NOMO-1 treated with DMSO at 0.1 percent for 48 hours (cell line): ENCODE measurements at regions not wholly inside any gene's neighbourhood (a gene's known extent, or its start where the extent isn't known, plus 50 kb on each side); places are given as distances from the start of the nearest gene placed in this dataset.

Experiments used
- DNase-seq: peaks from one replicate; lab custom pipeline; 2025; ENCODE audit not compliant: unreplicated experiment; lab: John Stamatoyannopoulos, UW

DNA sequence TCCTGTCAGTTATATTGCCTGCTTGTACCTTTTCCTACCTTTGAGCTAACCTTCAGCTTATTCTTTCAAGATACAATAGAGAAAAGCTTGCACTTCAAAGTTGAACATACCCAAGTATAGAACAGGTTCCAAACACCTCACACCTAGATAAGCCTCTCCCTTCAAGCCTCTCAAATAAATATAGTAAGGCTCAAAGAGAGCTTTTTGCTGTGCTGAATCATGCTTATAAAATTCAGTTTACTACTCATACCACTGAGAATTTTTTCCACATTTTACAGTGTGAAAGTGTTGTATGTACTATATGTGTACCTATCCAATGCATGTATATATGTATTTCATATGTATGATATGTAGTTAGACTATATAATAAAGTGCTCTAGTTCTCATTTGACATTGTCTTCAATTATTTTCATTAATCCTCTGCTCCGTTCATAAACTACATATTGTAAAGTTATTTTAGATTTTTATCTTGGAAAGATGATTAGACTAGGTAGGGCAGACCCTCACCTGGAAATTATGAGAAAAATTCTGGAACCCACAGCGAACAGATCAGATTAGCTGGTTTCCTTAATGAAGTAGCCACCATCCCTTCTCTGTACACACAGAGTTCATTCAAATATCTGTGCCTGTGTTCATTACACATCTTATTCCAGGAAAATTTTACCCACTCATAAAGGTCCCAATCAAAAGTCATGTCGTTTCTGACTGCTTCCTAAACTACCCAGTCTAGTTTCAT, 149.2 kb upstream of the RGMB start:
- DNase-seq, result no peak

DNA sequence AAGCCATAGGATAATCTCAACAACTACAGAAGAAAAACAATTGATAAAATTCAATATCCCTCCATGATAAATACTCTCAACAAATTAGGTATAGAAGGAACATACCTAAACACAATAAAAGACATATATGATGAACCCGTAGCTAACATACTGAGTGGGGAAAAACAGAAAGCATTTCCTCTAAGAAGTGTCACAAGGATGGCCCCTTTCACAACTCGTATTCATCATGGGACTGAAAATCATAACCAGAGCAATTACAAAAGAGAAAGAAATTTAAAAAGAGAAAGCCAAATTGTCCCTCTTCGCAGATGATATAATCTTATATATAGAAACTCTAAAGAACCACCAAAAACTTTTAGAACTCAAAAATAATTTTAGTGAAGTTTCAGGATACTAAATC, 146.3 kb upstream of the RGMB start:
- DNase-seq, result no peak

- no peak for DNase-seq
Measured at GRCh38 chr5:98630621-98631020, 142.8 kb upstream of the RGMB start.

GRCh38 chr5:98631311-98632054, 142.0 kb upstream of the RGMB start:
- no peak for DNase-seq

DNA sequence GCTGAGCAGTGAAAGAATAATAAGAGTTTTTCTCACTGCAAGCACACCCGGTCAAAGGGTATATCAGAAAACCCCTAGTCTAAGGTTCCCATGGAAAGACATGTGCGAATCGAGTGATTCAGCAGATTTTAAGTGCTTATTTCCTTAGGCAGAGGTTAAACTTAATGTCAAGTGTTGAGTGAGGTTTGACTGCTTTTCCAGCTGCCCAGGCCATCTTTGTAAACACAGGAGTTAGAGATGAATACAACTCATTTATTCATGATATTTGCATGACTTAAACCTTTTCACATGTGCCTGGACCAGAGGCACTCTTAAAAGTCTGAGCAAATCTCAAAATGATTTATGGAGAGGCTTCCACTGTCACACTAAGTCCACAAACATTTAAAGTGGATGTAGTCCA, 137.8 kb upstream of the RGMB start:
- no peak for DNase-seq

- no peak for DNase-seq
Measured at GRCh38 chr5:98637116-98637515, 136.3 kb upstream of the RGMB start.

DNA sequence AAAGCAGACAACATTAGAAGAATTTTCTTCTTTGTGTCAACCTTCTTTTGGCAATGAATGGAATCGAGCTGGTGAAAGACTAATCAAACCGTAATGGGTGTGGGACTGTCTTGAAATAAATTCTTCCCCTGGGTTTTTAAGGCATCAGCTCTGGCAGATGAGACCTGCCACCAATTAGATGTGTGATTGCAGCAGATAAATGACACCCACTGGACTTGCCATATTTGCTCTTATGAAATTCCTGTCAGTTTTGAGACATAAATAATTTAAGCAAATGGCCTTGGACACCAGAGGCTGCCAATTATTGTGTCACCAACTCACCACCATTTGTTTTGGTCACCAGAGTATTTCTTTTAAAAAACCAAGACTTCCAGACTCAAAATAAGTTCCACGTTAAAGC, 135.9 kb upstream of the RGMB start:
- DNase-seq, result no peak

GRCh38 chr5:98638111-98638510, 135.4 kb upstream of the RGMB start:
- no peak for DNase-seq

GRCh38 chr5:98638701-98639100, 134.8 kb upstream of the RGMB start:
- no peak for DNase-seq

GRCh38 chr5:98639274-98639673, 134.2 kb upstream of the RGMB start:
- no peak for DNase-seq

DNA sequence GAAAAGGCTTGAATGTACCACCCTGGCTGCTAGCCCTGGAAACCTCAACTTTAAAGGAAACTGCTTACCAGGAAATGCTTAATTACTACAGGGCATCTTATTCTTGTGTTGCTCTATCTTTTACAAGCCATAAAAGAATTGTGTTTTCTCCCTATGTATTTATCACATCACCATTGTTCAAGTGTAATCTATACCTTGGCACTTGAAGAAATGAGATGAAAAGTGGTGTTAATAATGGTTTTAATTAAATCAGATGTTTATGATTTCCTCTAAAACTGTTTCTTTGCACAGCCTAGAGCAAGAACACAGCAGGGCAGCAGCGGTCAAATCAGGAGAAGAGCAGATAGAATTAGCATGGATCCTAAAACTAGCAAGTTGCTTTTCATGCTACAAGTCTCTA, 131.8 kb upstream of the RGMB start:
- no peak for DNase-seq

- no peak for DNase-seq
Measured at GRCh38 chr5:98643569-98643968, 129.9 kb upstream of the RGMB start.

DNA sequence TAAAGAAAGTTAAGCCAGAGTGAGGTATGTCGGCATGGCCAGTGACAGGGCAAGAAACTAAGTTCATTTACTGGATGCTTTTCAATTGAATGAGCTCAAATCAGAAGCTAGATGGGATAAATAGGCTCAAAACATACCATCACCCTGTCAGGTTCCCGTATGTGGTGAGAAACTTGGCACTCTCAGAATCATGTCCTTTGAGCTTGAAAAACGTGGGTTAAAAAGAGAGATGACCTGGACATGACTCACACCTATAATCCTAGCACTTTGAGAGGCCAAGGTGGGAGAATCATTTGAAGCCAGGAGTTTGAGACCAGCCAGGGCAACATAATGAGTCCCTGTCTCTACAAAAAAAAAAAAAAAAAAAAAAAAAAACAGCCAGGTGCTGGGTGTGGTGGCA, 121.7 kb upstream of the RGMB start:
- DNase-seq, result no peak

DNA sequence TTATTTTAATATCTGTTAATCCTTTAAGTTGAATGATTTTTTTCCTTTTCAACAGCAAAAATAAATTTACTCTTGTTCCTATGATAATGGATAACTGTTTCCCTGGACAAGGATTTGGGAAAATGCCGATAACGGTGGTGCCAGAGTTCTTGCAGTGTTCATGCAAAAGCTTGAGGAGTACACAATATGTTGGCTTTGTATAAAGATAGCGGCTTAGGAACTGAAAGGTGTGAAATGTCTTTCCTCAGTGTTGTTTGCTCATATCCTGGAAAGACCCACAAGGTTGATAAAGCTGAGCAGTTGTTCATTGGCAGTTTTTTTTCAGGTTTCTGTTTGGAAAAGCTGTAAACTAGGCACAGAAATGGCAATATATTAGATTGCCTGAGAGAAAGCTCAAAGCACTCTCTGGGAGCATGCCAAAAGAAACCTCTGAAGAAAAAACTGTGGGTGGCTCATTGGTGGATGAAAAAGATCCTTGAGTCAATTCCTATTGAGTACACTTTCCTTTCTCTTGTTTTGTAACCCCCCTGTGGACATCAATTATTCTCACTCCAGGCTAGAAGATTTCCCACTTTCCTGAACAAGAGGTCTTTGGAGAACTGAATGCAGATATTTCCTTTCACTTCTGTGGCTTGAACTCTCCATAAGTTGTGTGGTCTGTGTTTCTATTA, 117.2 kb upstream of the RGMB start:
- DNase-seq, result no peak

DNA sequence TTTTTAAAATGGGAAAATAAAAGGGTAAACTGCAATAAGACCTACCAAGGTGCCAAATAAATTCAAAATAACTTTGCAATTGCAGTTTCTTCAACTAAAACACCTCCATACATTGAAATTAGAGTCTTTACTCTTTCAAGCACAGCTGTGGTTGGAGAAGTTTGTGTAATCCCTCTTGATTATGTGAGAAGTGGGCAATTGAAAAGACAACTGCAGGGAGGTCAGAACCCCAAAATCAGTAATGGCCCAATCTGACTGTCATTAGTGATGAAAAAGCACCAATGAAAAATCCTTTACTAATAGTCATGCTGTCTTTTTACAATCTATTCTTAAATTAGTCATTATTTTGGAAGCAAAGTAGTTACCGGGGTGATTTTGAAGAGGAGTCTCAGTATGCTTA, 116.7 kb upstream of the RGMB start:
- DNase-seq, result no peak

DNA sequence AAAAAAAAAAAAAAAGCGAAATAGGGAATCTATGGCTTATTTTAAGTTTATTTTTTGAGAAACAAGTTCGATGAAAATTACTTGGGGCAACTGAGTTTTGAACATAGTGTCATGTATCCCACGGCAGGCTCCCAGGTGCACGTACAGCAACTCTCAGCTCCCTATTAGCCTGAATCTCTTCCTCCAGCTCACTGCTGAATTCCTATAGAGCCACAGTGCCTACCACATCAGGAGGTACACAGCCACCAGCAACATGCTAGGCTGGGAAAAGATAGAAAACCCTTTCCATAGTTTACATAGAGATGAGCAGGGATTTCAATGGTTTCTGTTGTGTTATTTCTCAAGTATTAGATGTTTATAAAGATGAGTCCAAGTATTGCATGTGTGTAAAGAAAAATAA, 115.9 kb upstream of the RGMB start:
- DNase-seq, result no peak

- no peak for DNase-seq
Measured at GRCh38 chr5:98663521-98663920, 109.9 kb upstream of the RGMB start.

DNA sequence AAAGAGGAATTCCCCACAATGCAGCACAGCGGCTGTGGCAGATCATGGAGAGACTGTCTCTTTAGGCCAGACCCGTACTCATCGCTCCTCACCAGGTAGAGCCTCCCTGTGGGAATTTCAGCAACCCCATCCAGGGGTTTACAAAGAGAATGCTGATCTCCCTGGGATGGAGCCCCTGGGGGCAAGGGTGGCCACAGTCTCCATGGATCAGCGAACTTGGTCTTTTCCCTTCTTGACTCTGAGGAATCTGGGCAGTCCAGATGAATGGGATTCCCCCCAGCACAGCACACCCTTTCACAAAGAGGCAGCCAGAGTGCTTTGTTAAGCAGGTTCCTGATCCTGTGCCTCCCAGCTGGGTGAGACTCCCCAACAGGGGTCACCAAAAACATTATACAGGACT, 108.7 kb upstream of the RGMB start:
- no peak for DNase-seq

- peak; percentile 6 for DNase-seq
Measured at GRCh38 chr5:98679963-98680362, 93.5 kb upstream of the RGMB start.

DNA sequence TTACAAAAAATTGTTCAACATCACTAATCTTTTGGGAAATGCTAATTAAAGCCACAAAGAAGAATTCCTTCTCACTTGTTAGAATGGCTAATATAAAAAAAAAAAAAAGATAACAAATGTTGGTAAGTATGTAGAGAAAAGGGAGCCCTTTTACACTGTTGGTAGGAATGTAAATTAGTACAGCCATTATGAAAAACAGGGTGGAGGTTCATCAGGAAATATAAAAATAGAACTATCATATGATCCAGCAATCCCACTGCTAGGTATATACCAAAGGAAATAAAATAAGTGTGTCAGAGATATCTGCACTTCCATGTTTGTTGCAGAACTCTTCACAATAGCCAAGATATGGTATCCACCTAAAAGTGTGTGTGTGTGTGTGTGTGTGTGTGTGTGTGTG, 83.5 kb upstream of the RGMB start:
- DNase-seq, result no peak

- DNase-seq, result no peak
Measured at GRCh38 chr5:98694902-98695301, 78.6 kb upstream of the RGMB start.

- DNase-seq, result no peak
Measured at GRCh38 chr5:98698359-98698758, 75.1 kb upstream of the RGMB start.
